ENCODE measurements at regions not wholly inside any gene's neighbourhood (a gene's known extent, or its start where the extent isn't known, plus 50 kb on each side); places are given as distances from the start of the nearest gene placed in this dataset.

GRCh38 chr12:131249246-131250027 is 295.7 kb downstream of the ADGRD1 start:
- no peak overlapping the region for H3K4me3 ChIP-seq (ENCODE audit: low read depth, low read length)
- TF ChIP-seq CTCF (IDR thresholded peaks at IDR 0.05; ENCODE audit: control insufficient read depth, extremely low read depth, insufficient read depth): no peak
- DNase-seq (ENCODE audit: low read depth): no peak

- no peak for TF ChIP-seq CTCF (IDR thresholded peaks at IDR 0.05; ENCODE audit: control insufficient read depth, extremely low read depth, insufficient read depth)
- H3K4me3 ChIP-seq (ENCODE audit: low read depth, low read length): no peak overlapping the region
- no peak for DNase-seq (ENCODE audit: low read depth)
Observed at GRCh38 chr12:131250028-131250950, 296.6 kb downstream of the ADGRD1 start.

- DNase-seq (ENCODE audit: low read depth): no peak
- TF ChIP-seq CTCF (IDR thresholded peaks at IDR 0.05; ENCODE audit: control insufficient read depth, extremely low read depth, insufficient read depth): no peak
- no peak overlapping the region for H3K4me3 ChIP-seq (ENCODE audit: low read depth, low read length)
Observed at GRCh38 chr12:131250951-131251315, 297.2 kb downstream of the ADGRD1 start.

GRCh38 chr12:131251336-131252101 is 297.8 kb downstream of the ADGRD1 start:
- no peak overlapping the region for H3K4me3 ChIP-seq (ENCODE audit: low read depth, low read length)
- DNase-seq (ENCODE audit: low read depth): no peak
- no peak for TF ChIP-seq CTCF (IDR thresholded peaks at IDR 0.05; ENCODE audit: control insufficient read depth, extremely low read depth, insufficient read depth)

- no peak overlapping the region for H3K4me3 ChIP-seq (ENCODE audit: low read depth, low read length)
- no peak for DNase-seq (ENCODE audit: low read depth)
- no peak for TF ChIP-seq CTCF (IDR thresholded peaks at IDR 0.05; ENCODE audit: control insufficient read depth, extremely low read depth, insufficient read depth)
Observed at GRCh38 chr12:131253376-131254026, 299.8 kb downstream of the ADGRD1 start.

GRCh38 chr12:131254374-131254773 is 300.7 kb downstream of the ADGRD1 start:
- H3K4me3 ChIP-seq (ENCODE audit: low read depth, low read length): no peak overlapping the region
- no peak for TF ChIP-seq CTCF (IDR thresholded peaks at IDR 0.05; ENCODE audit: control insufficient read depth, extremely low read depth, insufficient read depth)
- DNase-seq (ENCODE audit: low read depth): no peak

All from LNCaP clone FGC (cell line).